ENCODE measurements at regions not wholly inside any gene's neighbourhood (a gene's known extent, or its start where the extent isn't known, plus 50 kb on each side); places are given as distances from the start of the nearest gene placed in this dataset.

- no peak for TF ChIP-seq CTCF (conservative IDR thresholded peaks at IDR 0.05; ENCODE audit: low read depth, low read length)
- TF ChIP-seq EZH2 (IDR thresholded peaks at IDR 0.05; ENCODE audit: low read length, unreplicated experiment): no peak
- TF ChIP-seq EZH2phosphoT487 (IDR thresholded peaks at IDR 0.05; ENCODE audit: borderline replicate concordance, low read length): no peak
Observed at GRCh38 chr5:99320436-99320835, 391.6 kb upstream of the CHD1 start.

All from PC-3 (cell line).